SHP77 treated with DMSO at 0.1 percent for 48 hours (cell line): ENCODE measurements at regions not wholly inside any gene's neighbourhood (a gene's known extent, or its start where the extent isn't known, plus 50 kb on each side); places are given as distances from the start of the nearest gene placed in this dataset.

ENCODE experiments used
- DNase-seq: peaks from one replicate; lab custom pipeline; 2025; lab: John Stamatoyannopoulos, UW

- DNase-seq = no peak
These were observed 98.2 kb downstream of the TNFSF18 start for GRCh38 chr1:172952516-172952915.

GRCh38 chr1:172954476-172955150 is 96.1 kb downstream of the TNFSF18 start:
- DNase-seq = no peak

- no peak for DNase-seq
These were observed 95.5 kb downstream of the TNFSF18 start for GRCh38 chr1:172955161-172955815.

GRCh38 chr1:172956871-172957270 is 93.9 kb downstream of the TNFSF18 start:
- DNase-seq = no peak

- no peak for DNase-seq
These were observed 93.2 kb downstream of the TNFSF18 start for GRCh38 chr1:172957491-172957890.

- no peak for DNase-seq
These were observed 91.2 kb downstream of the TNFSF18 start for GRCh38 chr1:172959571-172959970.

- DNase-seq = no peak
These were observed 90.7 kb downstream of the TNFSF18 start for GRCh38 chr1:172960019-172960418.

GRCh38 chr1:172960454-172961208 is 90.1 kb downstream of the TNFSF18 start:
- no peak for DNase-seq

- DNase-seq = no peak
These were observed 85.9 kb downstream of the TNFSF18 start for GRCh38 chr1:172964864-172965263.

- no peak for DNase-seq
These were observed 83.7 kb downstream of the TNFSF18 start for GRCh38 chr1:172966844-172967540.

GRCh38 chr1:172967936-172968335 is 82.8 kb downstream of the TNFSF18 start:
- DNase-seq = no peak

GRCh38 chr1:172969611-172970010 is 81.1 kb downstream of the TNFSF18 start:
- no peak for DNase-seq

GRCh38 chr1:172970186-172970585 is 80.6 kb downstream of the TNFSF18 start:
- no peak for DNase-seq

GRCh38 chr1:172971241-172971640 is 79.5 kb downstream of the TNFSF18 start:
- no peak for DNase-seq

- no peak for DNase-seq
These were observed 78.5 kb downstream of the TNFSF18 start for GRCh38 chr1:172972258-172972657.

- DNase-seq = no peak
These were observed 77.3 kb downstream of the TNFSF18 start for GRCh38 chr1:172973424-172973823.

- no peak for DNase-seq
These were observed 74.3 kb downstream of the TNFSF18 start for GRCh38 chr1:172976222-172977041.

- no peak for DNase-seq
These were observed 73.3 kb downstream of the TNFSF18 start for GRCh38 chr1:172977296-172978017.

- no peak for DNase-seq
These were observed 72.1 kb downstream of the TNFSF18 start for GRCh38 chr1:172978595-172978994.

- no peak for DNase-seq
These were observed 70.9 kb downstream of the TNFSF18 start for GRCh38 chr1:172979828-172980227.

- no peak for DNase-seq
These were observed 70.3 kb downstream of the TNFSF18 start for GRCh38 chr1:172980456-172980855.
